SU-DHL-6 (cell line): ENCODE measurements at regions not wholly inside any gene's neighbourhood (a gene's known extent, or its start where the extent isn't known, plus 50 kb on each side); places are given as distances from the start of the nearest gene placed in this dataset.

ENCODE experiments used
- H2AFZ ChIP-seq: fragments of 200-600 bp; sonication (generic); 2 replicates; pipeline ENCODE4 v1.6.1; 2014; ENCODE audit warnings: low read depth, mild to moderate bottlenecking, moderate library complexity, mixed read lengths, antibody characterized with exemption, low read length; ENCODE audit not compliant: severe bottlenecking
- H3F3A ChIP-seq: fragments of 200-600 bp; shearing (Covaris generic); 2 replicates; pipeline ENCODE4 v1.6.0; 2016; ENCODE audit warnings: antibody characterized with exemption, mild to moderate bottlenecking; ENCODE audit not compliant: insufficient read depth
- H3K27ac ChIP-seq: fragments of 200-600 bp; sonication (generic); 2 replicates; pipeline ENCODE4 v1.5.1; 2016; ENCODE audit warnings: low read depth, mild to moderate bottlenecking, low read length, moderate library complexity, mixed read lengths
- H3K27me3 ChIP-seq: fragments of 200-600 bp; sonication (generic), shearing (Covaris generic); 2 replicates; pipeline ENCODE4 v1.6.0; 2014; ENCODE audit warnings: mild to moderate bottlenecking, low read length
- H3K36me3 ChIP-seq: fragments of 200-600 bp; sonication (generic); 2 replicates; pipeline ENCODE4 v1.6.1; 2014; ENCODE audit warnings: mild to moderate bottlenecking, low read length, mixed read lengths
- H3K4me2 ChIP-seq: fragments of 300-600, 200-600 bp; shearing (Covaris generic), sonication (generic); 2 replicates; pipeline ENCODE4 v1.6.0; 2014; ENCODE audit warnings: low read length, low read depth, mild to moderate bottlenecking; ENCODE audit not compliant: poor library complexity, severe bottlenecking
- H3K4me3 ChIP-seq: fragments of 200-600 bp; sonication (generic); 2 replicates; pipeline ENCODE4 v1.5.1; 2014; ENCODE audit warnings: antibody characterized with exemption, low read length, mild to moderate bottlenecking, mixed read lengths; ENCODE audit not compliant: insufficient read depth, poor library complexity, severe bottlenecking
- H3K79me2 ChIP-seq: fragments of 200-600 bp; sonication (generic); 2 replicates; pipeline ENCODE4 v1.6.1; 2014; ENCODE audit warnings: mild to moderate bottlenecking, low read length, moderate library complexity; ENCODE audit not compliant: insufficient read depth
- H3K9ac ChIP-seq: fragments of 200-600 bp; sonication (generic); 2 replicates; pipeline ENCODE4 v1.7.0; 2014; ENCODE audit warnings: mild to moderate bottlenecking, low read length
- H3K9me2 ChIP-seq: fragments of 200-600 bp; sonication (generic); replicated peaks from 2 replicates; pipeline ENCODE4 v1.6.1; 2014; ENCODE audit warnings: low read length; ENCODE audit not compliant: insufficient read depth
- H3K9me3 ChIP-seq: fragments of 200-600 bp; sonication (generic); 2 replicates; pipeline ENCODE4 v1.6.1; 2014; ENCODE audit warnings: low read length, mixed read lengths; ENCODE audit not compliant: insufficient read depth
- H4K20me1 ChIP-seq: fragments of 200-600 bp; sonication (generic); 2 replicates; pipeline ENCODE4 v1.6.1; 2014; ENCODE audit warnings: low read depth, mild to moderate bottlenecking, antibody characterized with exemption, low read length, moderate library complexity, mixed read lengths
- EZH2phosphoT487 ChIP-seq: fragments of 200-600 bp; sonication (generic), shearing (Covaris generic); conservative IDR thresholded peaks from 2 replicates; pipeline ENCODE4 v1.6.1; 2018; ENCODE audit warnings: mild to moderate bottlenecking, antibody characterized with exemption, low read length, moderate library complexity, mixed read lengths
- TF ChIP-seq, protein P1 (sequence below): fragments of 200-600 bp; sonication (generic); IDR thresholded peaks from one replicate; pipeline ENCODE4 v1.5.1; 2017; ENCODE audit warnings: antibody characterized with exemption, mild to moderate bottlenecking, low read length, moderate library complexity; ENCODE audit not compliant: insufficient read depth, poor library complexity, severe bottlenecking

DNA sequence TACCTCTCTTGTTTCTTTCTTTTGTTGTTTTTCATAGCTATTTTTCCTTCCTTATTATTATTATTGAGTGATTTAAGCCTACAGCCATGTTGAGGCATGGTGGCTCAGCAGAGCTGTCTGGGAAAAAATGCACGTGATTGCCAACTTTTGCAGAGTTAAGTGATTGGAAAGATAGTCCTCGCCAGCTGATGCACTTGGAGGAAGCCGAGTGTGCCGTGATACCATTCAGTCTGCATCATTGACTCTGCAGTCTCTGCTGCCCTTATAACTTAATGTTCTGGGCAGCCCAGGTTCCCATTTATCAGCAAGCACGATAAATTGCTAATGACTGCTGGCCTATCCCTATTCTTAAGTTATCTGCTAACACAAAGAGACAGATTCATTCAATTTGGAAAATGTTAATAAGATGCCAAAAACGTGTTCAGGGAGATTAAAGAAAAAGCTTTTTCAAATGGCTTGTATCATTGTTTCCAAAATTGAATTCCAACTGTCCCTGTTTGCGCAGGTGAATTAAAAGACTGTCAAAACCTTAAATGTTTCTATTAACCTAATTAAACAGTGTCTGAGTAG lies 232.9 kb upstream of the NPY start:
- Histone ChIP-seq H2AFZ (no peak overlapping the region), H3F3A (no peaks in the 10 kb centered on the region), H3K9me3 (no peaks in the 10 kb centered on the region), H3K4me3 (no peak overlapping the region), H3K9me2 (no peaks in the 10 kb centered on the region), H3K79me2 (no peaks in the 10 kb centered on the region), H3K4me2 (no peak overlapping the region), H3K36me3 (no peaks in the 10 kb centered on the region), H3K27me3 (no peaks in the 10 kb centered on the region), H4K20me1 (no peaks in the 10 kb centered on the region), H3K9ac (no peak overlapping the region), H3K27ac (no peak overlapping the region)
- no peak for TF ChIP-seq EZH2phosphoT487
- TF ChIP-seq, protein P1, sequence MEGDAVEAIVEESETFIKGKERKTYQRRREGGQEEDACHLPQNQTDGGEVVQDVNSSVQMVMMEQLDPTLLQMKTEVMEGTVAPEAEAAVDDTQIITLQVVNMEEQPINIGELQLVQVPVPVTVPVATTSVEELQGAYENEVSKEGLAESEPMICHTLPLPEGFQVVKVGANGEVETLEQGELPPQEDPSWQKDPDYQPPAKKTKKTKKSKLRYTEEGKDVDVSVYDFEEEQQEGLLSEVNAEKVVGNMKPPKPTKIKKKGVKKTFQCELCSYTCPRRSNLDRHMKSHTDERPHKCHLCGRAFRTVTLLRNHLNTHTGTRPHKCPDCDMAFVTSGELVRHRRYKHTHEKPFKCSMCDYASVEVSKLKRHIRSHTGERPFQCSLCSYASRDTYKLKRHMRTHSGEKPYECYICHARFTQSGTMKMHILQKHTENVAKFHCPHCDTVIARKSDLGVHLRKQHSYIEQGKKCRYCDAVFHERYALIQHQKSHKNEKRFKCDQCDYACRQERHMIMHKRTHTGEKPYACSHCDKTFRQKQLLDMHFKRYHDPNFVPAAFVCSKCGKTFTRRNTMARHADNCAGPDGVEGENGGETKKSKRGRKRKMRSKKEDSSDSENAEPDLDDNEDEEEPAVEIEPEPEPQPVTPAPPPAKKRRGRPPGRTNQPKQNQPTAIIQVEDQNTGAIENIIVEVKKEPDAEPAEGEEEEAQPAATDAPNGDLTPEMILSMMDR: no peak

DNA sequence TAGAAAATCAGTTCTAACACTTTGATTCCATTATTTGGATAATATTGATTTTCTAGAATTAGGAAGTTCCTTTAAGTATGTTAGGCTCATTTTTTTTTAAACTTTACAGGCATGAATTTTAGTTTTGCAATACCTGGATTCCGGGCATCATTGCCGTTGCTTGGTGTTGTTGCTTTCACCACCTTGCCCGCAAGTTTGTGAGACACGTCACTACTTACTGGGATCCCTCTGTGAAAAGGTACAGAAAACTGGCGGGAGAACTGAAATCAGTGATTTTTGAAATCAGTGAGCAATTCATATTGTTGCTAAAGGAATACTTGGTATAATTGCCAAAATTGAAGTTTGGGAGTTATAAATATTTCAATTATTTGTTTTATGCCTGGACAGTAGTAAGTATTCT lies 232.3 kb upstream of the NPY start:
- H3K4me3 ChIP-seq: no peak overlapping the region
- no peaks in the 10 kb centered on the region for H3K79me2 ChIP-seq
- H3K9me3 ChIP-seq: no peaks in the 10 kb centered on the region
- H3K36me3 ChIP-seq: no peaks in the 10 kb centered on the region
- H3K4me2 ChIP-seq: no peak overlapping the region
- no peaks in the 10 kb centered on the region for H3K9me2 ChIP-seq
- TF ChIP-seq EZH2phosphoT487: no peak
- TF ChIP-seq, protein P1: no peak
- no peaks in the 10 kb centered on the region for H3F3A ChIP-seq
- H4K20me1 ChIP-seq: no peaks in the 10 kb centered on the region
- no peaks in the 10 kb centered on the region for H3K27me3 ChIP-seq
- H3K9ac ChIP-seq: no peak overlapping the region
- no peak overlapping the region for H3K27ac ChIP-seq
- H2AFZ ChIP-seq: no peak overlapping the region

DNA sequence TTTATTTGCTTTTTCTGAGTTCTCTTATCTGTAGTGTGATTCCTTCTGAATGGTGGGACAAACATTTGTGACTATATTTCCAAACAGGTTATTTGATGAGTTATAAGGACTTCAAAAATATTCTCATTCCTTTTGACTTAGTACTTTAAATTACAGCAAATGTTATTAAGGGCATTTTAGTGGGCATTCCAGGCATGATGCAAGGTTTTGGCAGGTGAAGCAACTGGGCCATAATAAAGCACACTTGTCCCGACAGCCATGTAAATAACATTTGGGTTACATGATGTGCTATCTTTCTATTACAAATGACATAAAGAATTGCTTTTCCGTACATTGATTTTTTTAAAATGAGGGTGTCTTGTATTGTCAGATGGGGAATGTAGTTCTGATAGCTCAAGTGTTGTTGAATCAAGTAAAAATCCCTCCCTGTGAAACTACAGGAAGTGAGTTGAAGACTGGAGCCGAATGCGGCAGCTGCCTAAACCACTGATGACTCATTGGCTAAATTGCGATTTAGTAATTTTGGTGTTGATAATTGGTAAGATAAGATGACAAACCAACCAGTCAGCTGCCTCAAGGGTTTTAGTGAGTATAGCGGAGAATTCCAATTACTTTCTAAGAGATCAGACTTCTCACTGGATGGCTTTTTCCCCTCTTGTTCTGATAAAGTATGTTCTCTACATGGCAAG lies 231.3 kb upstream of the NPY start:
- Histone ChIP-seq H3K4me2 (no peak overlapping the region), H3K9me3 (no peaks in the 10 kb centered on the region), H3K36me3 (no peaks in the 10 kb centered on the region), H3K27me3 (no peaks in the 10 kb centered on the region), H3K27ac (no peak overlapping the region), H3K79me2 (no peaks in the 10 kb centered on the region), H3K9ac (no peak overlapping the region), H3F3A (no peaks in the 10 kb centered on the region), H2AFZ (no peak overlapping the region), H3K9me2 (no peaks in the 10 kb centered on the region), H4K20me1 (no peaks in the 10 kb centered on the region), H3K4me3 (no peak overlapping the region)
- TF ChIP-seq, protein P1: no peak
- TF ChIP-seq EZH2phosphoT487: no peak
